Panc1 (cell line): ENCODE measurements at regions not wholly inside any gene's neighbourhood (a gene's known extent, or its start where the extent isn't known, plus 50 kb on each side); places are given as distances from the start of the nearest gene placed in this dataset.

Source experiments
- ATAC-seq: fragments of 200-7000 bp; cut with Tn5 transposase; 2 replicates; pipeline ENCODE4 v1.9.1; 2020; ENCODE audit warnings: mild to moderate bottlenecking, moderate library complexity
- BruUV-seq: library from RNA; stranded (reverse); fragments of 400-500 nt; replicated peaks from 2 replicates; lab custom pipeline; 2021; lab: Mats Ljungman, UMichigan
- CTCF ChIA-PET: fragments of 300-600 bp; sonication (Branson Sonifier 250); formaldehyde crosslinking; loops from one replicate; lab custom pipeline; 2022; ENCODE audit warnings: antibody characterized with exemption; lab: Charles Lee
- POLR2A ChIA-PET: fragments of 300-600 bp; sonication (Branson Sonifier 250); formaldehyde crosslinking; loops from one replicate; lab custom pipeline; 2022; ENCODE audit warnings: antibody characterized with exemption; lab: Charles Lee
- DNase-seq: peaks from one replicate; pipeline ENCODE4 v3.0.0-alpha.2; 2010; ENCODE audit warnings: low read depth, low spot score
- H3K27ac ChIP-seq: 2 replicates; pipeline ENCODE4 v1.5.1; 2011; ENCODE audit warnings: mild to moderate bottlenecking, low read length, inconsistent platforms
- H3K27me3 ChIP-seq: fragments of 200-500 bp; sonication (Bioruptor generic); 2 replicates; pipeline ENCODE4 v1.6.0; 2014; ENCODE audit warnings: low read length, inconsistent platforms; ENCODE audit not compliant: control insufficient read depth, insufficient read depth
- H3K36me3 ChIP-seq: fragments of 200-500 bp; sonication (Bioruptor generic); 2 replicates; pipeline ENCODE4 v1.5.1; 2014; ENCODE audit warnings: inconsistent platforms, mild to moderate bottlenecking, low read length, moderate library complexity; ENCODE audit not compliant: control insufficient read depth, insufficient read depth
- H3K4me1 ChIP-seq: 2 replicates; pipeline ENCODE4 v1.5.1; 2011; ENCODE audit warnings: inconsistent platforms, mild to moderate bottlenecking, low read length, moderate library complexity; ENCODE audit not compliant: control insufficient read depth, insufficient read depth
- H3K4me3 ChIP-seq, 2 experiments: 2 replicates each; pipeline ENCODE4 v1.5.1; 2011 to 2012; ENCODE audit warnings: low read depth in 2 of 2, low read length in 2 of 2, mild to moderate bottlenecking in 2 of 2, inconsistent platforms in 1 of 2, moderate library complexity in 1 of 2
- H3K9me3 ChIP-seq: fragments of 200-500 bp; sonication (Bioruptor generic); 2 replicates; pipeline ENCODE4 v1.5.1; 2014; ENCODE audit warnings: low read depth, mild to moderate bottlenecking, inconsistent platforms, low read length, moderate library complexity; ENCODE audit not compliant: control insufficient read depth, insufficient read depth
- CTCF ChIP-seq: fragments of 450-650 bp; IDR thresholded peaks from 2 replicates; pipeline ENCODE4 v1.5.1; 2017; ENCODE audit warnings: mild to moderate bottlenecking
- POLR2AphosphoS5 ChIP-seq: IDR thresholded peaks from 2 replicates; pipeline ENCODE4 v1.6.1; 2012; ENCODE audit warnings: mild to moderate bottlenecking, low read depth, low read length, moderate library complexity
- REST ChIP-seq, 2 experiments: IDR thresholded peaks; 2 replicates each; pipeline ENCODE4 v1.6.1; 2011 to 2012; ENCODE audit warnings: low read depth in 2 of 2, control low read depth in 1 of 2, low read length in 1 of 2, mild to moderate bottlenecking in 1 of 2, moderate library complexity in 1 of 2; ENCODE audit not compliant: insufficient read depth in 1 of 2
- SIN3A ChIP-seq: IDR thresholded peaks from 2 replicates; pipeline ENCODE4 v1.6.1; 2012; ENCODE audit warnings: low read depth, mild to moderate bottlenecking, low read length, moderate library complexity, borderline replicate concordance; ENCODE audit not compliant: insufficient read depth
- TCF7L2 ChIP-seq: IDR thresholded peaks from 2 replicates; pipeline ENCODE4 v1.6.1; 2011; ENCODE audit warnings: mild to moderate bottlenecking, low read depth, low read length, inconsistent platforms
- in situ Hi-C: cut with HindIII; loops from 2 replicates; pipeline ENCODE4 v1.10.0; 2016; ENCODE audit warnings: low sequenced_read_pairs, low pct_unique_long_range_greater_than_20kb
- intact Hi-C: fragments of 100-400 bp; cut with micrococcal nuclease; formaldehyde crosslinking; loops from one replicate; pipeline ENCODE4 v1.10.0; 2022; ENCODE audit not compliant: unreplicated experiment

- TF ChIP-seq POLR2AphosphoS5, result no peak
- TF ChIP-seq SIN3A, result no peak
- no peak for TF ChIP-seq TCF7L2
- TF ChIP-seq CTCF, result no peak
- TF ChIP-seq REST (IDR thresholded peaks at IDR 0.05; ENCODE audit: insufficient read depth in 1 of 2, low read depth in 2 of 2, low read length in 1 of 2), result no peak
- intact Hi-C loops (no loop called here), in situ Hi-C loops (no loop called here)
- H3K4me1 ChIP-seq, result no peaks in the 10 kb centered on the region
- ChIA-PET POLR2A (no interaction called here), CTCF (no interaction called here)
- H3K27me3 ChIP-seq, result no peaks in the 10 kb centered on the region
- no peaks in the 10 kb centered on the region for H3K36me3 ChIP-seq
- DNase-seq, result no peak
- no peaks in the 10 kb centered on the region for H3K9me3 ChIP-seq
- ATAC-seq, result no peak
- no peak overlapping the region for H3K27ac ChIP-seq
- no TSS peak for BruUV-seq
- no peak overlapping the region for H3K4me3 ChIP-seq
These were observed 204.6 kb upstream of the POM121L12 start for GRCh38 chr7:52830801-52831200.

- CTCF ChIA-PET, result no interaction called here
- BruUV-seq, result no TSS peak
- in situ Hi-C loops, result no loop called here
- intact Hi-C loops, result no loop called here
- DNase-seq (no peak), ATAC-seq (no peak)
- Histone ChIP-seq H3K27ac (no peak overlapping the region), H3K27me3 (no peaks in the 10 kb centered on the region), H3K4me3 (no peak overlapping the region), H3K9me3 (no peaks in the 10 kb centered on the region), H3K4me1 (no peaks in the 10 kb centered on the region), H3K36me3 (no peaks in the 10 kb centered on the region)
- POLR2A ChIA-PET, result no interaction called here
- TF ChIP-seq REST (IDR thresholded peaks at IDR 0.05; ENCODE audit: insufficient read depth in 1 of 2, low read depth in 2 of 2, low read length in 1 of 2), result no peak
- no peak for TF ChIP-seq TCF7L2
- TF ChIP-seq SIN3A, result no peak
- no peak for TF ChIP-seq CTCF
- TF ChIP-seq POLR2AphosphoS5, result no peak
These were observed 208.7 kb upstream of the POM121L12 start for GRCh38 chr7:52826515-52827265.
